ENCODE measurements at regions not wholly inside any gene's neighbourhood (a gene's known extent, or its start where the extent isn't known, plus 50 kb on each side); places are given as distances from the start of the nearest gene placed in this dataset.
"Not testable (repeated sequence)": the region's sequence is repeated elsewhere in the genome, so short reads cannot be mapped to it uniquely, and the experiment has no call there.

DNA sequence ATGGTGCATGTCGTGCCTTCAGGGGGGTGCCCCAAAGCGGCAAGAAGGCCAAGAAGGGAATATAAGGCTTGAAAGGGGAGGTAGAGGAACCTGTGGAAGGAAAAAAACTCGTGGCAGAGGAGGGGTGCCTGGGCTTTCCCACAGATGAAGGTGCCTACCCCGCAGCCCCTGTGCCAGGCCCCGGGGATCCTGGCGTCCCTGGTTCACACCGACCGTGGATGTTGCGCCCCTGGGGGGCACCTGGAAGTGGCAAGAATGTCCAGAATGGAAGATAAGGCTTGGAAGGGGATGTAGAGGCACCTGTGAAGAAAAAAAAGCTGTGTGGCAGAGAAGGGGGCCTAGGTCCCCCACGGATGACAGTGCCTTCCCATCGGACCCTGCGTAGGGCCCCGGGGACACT is 282.2 kb downstream of the ALG10 start:
- H3K36me3 ChIP-seq, result no peaks in the 10 kb centered on the region
- H3K27me3 ChIP-seq, result no peaks in the 10 kb centered on the region
- no peak overlapping the region for H3K4me3 ChIP-seq
- ATAC-seq (no peak), DNase-seq (no peak)
- intact Hi-C loops (cut with DNase I), result no loop called here
- H3K9me3 ChIP-seq, result no peaks in the 10 kb centered on the region
- WGBS (ENCODE audit: insufficient coverage, low coverage, low lambda C conversion rate, missing lambda C conversion rate), result 59% methylated on average over 6 of the region's 13 CpGs
- TF ChIP-seq, protein P1, sequence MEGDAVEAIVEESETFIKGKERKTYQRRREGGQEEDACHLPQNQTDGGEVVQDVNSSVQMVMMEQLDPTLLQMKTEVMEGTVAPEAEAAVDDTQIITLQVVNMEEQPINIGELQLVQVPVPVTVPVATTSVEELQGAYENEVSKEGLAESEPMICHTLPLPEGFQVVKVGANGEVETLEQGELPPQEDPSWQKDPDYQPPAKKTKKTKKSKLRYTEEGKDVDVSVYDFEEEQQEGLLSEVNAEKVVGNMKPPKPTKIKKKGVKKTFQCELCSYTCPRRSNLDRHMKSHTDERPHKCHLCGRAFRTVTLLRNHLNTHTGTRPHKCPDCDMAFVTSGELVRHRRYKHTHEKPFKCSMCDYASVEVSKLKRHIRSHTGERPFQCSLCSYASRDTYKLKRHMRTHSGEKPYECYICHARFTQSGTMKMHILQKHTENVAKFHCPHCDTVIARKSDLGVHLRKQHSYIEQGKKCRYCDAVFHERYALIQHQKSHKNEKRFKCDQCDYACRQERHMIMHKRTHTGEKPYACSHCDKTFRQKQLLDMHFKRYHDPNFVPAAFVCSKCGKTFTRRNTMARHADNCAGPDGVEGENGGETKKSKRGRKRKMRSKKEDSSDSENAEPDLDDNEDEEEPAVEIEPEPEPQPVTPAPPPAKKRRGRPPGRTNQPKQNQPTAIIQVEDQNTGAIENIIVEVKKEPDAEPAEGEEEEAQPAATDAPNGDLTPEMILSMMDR (IDR thresholded peaks at IDR 0.05), result no peak
- TF ChIP-seq POLR2A (IDR thresholded peaks at IDR 0.05), result no peak
- H3K27ac ChIP-seq, result no peak overlapping the region
- H3K4me1 ChIP-seq, result no peaks in the 10 kb centered on the region

DNA sequence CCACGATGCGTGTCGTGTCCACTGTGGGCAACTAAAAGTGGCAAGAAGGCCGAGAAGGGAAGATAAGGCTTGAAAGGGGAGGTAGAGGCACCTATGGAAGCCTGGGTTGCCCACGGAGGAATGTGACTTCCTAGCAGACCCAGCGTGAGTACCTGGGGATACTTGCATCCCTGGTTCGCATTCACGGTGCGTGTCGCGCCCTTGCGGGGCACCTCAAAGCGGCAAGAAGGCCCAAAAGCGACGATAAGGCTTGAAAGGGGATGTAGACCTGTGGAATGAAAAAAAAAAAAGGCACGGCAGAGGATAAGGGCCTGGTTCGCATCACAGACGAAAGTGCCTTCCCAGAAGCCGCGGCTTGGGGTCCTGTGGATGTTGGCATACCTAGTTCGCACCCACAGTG is 282.9 kb downstream of the ALG10 start:
- Histone ChIP-seq H3K9me3 (no peaks in the 10 kb centered on the region), H3K27ac (no peak overlapping the region)
- WGBS (ENCODE audit: insufficient coverage, low coverage, low lambda C conversion rate, missing lambda C conversion rate), result 58% methylated on average over 11 of the region's 21 CpGs

DNA sequence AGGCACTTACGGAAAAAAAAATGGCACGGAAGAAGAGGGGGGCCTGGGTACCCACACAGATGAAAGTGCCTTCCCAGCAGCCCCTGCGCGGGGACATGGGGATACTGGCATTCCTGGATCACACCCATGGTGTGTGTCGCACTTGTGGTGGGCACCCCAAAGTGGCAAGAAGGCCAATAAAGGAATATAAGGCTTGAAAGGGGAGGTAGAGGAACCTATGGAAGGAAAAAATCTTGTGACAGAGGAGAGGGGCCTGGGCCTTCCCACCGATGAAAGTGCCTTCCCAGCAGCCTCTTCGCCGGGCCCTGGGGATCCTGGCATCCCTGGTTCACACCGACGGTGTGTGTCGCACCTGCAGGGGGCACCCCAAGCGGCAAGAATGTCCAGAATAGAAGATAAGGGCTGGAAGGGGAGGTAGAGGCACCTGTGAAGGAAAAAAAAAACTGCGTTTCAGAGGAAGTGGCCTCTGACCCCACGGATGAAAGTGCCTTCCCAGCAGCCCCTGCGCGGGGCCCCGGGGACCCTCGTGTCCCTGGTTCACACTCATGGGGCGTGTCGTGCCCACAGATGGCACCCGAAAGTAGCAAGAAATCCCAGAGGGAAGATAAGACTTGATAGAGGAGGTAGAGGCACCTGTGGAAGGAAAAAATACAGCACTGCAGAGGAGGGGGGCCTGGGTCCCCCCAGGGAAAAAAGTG is 284.0 kb downstream of the ALG10 start:
- DNase-seq, result no peak
- H3K4me1 ChIP-seq, result no peaks in the 10 kb centered on the region
- intact Hi-C loops (cut with DNase I), result no loop called here
- H3K27ac ChIP-seq, result no peak overlapping the region
- TF ChIP-seq, protein P1 (IDR thresholded peaks at IDR 0.05), result no peak
- no peak for TF ChIP-seq POLR2A (IDR thresholded peaks at IDR 0.05)
- H3K4me3 ChIP-seq, result no peak overlapping the region
- H3K27me3 ChIP-seq, result no peaks in the 10 kb centered on the region
- H3K9me3 ChIP-seq, result no peaks in the 10 kb centered on the region
- H3K36me3 ChIP-seq, result no peaks in the 10 kb centered on the region
- WGBS (ENCODE audit: insufficient coverage, low coverage, low lambda C conversion rate, missing lambda C conversion rate), result 67% methylated on average over 20 of the region's 21 CpGs
- no peak for ATAC-seq

More for the DNA sequence above, 282.9 kb downstream of the ALG10 start:
- Histone ChIP-seq H3K27me3 (no peaks in the 10 kb centered on the region), H3K4me3 (no peak overlapping the region), H3K36me3 (no peaks in the 10 kb centered on the region), H3K4me1 (no peaks in the 10 kb centered on the region)
- TF ChIP-seq, protein P1 (IDR thresholded peaks at IDR 0.05), result no peak
- no peak for TF ChIP-seq POLR2A (IDR thresholded peaks at IDR 0.05)
- DNase-seq (no peak), ATAC-seq (no peak)
- intact Hi-C loops (cut with DNase I), result no loop called here

DNA sequence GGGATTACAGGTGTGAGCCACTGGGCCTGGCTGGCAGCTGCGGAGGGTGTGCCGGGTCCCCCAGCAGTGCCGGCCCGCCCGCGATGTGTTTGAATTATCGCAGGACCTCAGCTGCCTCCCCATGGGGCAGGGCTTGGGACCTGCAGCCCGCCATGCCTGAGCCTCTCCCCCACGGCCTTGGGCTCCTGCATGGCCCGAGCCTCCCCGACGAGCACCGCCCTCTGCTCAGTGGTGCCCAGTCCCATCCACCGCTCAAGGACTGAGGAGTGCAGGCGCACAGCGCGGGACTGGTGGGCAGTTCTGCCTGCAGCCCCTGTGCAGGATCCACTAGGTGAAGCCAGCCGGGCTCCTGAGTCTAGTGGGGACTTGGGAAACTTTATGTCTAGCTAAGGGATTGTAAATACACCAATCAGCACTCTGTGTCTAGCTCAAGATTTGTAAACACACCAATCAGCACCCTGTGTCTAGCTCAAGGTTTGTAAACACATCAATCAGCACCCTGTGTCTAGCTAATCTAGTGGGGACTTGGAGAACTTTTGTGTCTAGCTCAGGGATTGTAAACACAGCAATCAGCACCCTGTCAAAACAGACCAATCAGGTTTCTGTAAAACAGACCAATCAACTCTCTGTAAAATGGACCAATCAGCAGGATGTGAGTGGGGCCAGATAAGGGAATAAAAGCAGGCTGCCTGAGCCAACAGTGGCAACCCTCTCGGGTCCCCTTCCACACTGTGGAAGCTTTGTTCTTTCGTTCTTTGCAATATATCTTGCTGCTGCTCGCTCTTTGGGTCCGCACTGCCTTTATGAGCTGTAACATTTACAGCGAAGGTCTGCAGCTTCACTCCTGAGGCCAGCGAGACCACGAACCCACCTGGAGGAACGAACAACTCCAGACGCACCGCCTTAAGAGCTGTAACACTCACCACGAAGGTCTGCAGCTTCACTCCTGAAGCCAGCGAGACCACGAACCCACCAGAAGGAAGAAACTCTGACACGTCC is 287.8 kb downstream of the ALG10 start:
- H3K4me1 ChIP-seq; H3K4me3 ChIP-seq; intact Hi-C loops (cut with DNase I); DNase-seq; H3K9me3 ChIP-seq; H3K27ac ChIP-seq; ATAC-seq; H3K27me3 ChIP-seq; H3K36me3 ChIP-seq: not testable (repeated sequence)
- 63% methylated on average over 13 of the region's 32 CpGs for WGBS (ENCODE audit: insufficient coverage, low coverage, low lambda C conversion rate, missing lambda C conversion rate)

DNA sequence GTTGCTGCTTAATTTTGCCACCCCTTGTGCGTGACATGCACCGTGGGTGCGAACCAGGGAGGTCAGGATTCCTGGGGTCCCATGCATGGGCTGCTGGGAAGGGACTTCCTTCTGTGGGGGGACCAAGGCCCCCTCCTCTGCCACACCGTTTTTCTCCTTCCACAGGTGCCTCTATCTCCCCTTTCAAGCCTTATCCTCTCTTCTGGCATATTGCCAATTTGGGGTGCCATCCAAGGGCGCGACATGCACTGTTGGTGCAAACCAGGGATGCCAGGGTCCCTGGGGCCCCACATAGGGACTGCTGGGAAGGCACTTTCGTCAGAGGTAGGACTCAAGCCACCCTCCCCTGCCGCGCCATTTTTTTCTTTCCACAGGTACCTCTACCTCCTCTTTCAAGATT is 289.0 kb downstream of the ALG10 start:
- 62% methylated on average over 8 of the region's 9 CpGs for WGBS (ENCODE audit: insufficient coverage, low coverage, low lambda C conversion rate, missing lambda C conversion rate)
- ATAC-seq, result no peak
- no peaks in the 10 kb centered on the region for H3K9me3 ChIP-seq

More for the DNA sequence above, 289.0 kb downstream of the ALG10 start:
- no peak overlapping the region for H3K27ac ChIP-seq
- no peaks in the 10 kb centered on the region for H3K4me1 ChIP-seq
- TF ChIP-seq, protein P1 (IDR thresholded peaks at IDR 0.05), result no peak
- TF ChIP-seq POLR2A (IDR thresholded peaks at IDR 0.05), result no peak
- no peak overlapping the region for H3K4me3 ChIP-seq
- H3K27me3 ChIP-seq, result no peaks in the 10 kb centered on the region
- H3K36me3 ChIP-seq, result no peaks in the 10 kb centered on the region
- DNase-seq, result no peak
- intact Hi-C loops (cut with DNase I), result no loop called here
